Panc1 (cell line): ENCODE measurements at regions not wholly inside any gene's neighbourhood (a gene's known extent, or its start where the extent isn't known, plus 50 kb on each side); places are given as distances from the start of the nearest gene placed in this dataset.

Experiments used
- POLR2AphosphoS5 ChIP-seq: IDR thresholded peaks from 2 replicates; pipeline ENCODE4 v1.6.1; 2012; ENCODE audit warnings: mild to moderate bottlenecking, low read depth, low read length, moderate library complexity
- TCF7L2 ChIP-seq: IDR thresholded peaks from 2 replicates; pipeline ENCODE4 v1.6.1; 2011; ENCODE audit warnings: mild to moderate bottlenecking, low read depth, low read length, inconsistent platforms
- TF ChIP-seq, protein P1 (sequence below): fragments of 450-650 bp; IDR thresholded peaks from 2 replicates; pipeline ENCODE4 v1.5.1; 2017; ENCODE audit warnings: mild to moderate bottlenecking

DNA sequence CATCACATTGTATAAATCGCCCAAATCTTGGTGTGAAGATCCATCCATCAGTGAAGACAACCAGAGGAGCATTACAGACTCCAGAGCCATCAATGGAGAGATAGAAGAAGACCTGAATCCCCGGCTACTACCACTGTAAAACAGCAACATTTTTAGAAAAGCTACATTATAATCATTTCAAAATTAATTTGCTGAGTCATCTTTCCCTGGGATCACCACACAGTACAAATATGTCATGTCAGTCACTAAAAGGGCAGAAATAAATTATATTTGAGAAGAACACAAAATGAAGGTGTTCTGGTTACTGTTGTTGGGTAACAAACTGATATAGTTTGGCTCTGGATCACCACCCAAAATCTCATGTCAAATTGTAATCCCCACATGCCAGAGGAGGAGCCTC, 218.5 kb upstream of the STT3B start:
- TF ChIP-seq, protein P1, sequence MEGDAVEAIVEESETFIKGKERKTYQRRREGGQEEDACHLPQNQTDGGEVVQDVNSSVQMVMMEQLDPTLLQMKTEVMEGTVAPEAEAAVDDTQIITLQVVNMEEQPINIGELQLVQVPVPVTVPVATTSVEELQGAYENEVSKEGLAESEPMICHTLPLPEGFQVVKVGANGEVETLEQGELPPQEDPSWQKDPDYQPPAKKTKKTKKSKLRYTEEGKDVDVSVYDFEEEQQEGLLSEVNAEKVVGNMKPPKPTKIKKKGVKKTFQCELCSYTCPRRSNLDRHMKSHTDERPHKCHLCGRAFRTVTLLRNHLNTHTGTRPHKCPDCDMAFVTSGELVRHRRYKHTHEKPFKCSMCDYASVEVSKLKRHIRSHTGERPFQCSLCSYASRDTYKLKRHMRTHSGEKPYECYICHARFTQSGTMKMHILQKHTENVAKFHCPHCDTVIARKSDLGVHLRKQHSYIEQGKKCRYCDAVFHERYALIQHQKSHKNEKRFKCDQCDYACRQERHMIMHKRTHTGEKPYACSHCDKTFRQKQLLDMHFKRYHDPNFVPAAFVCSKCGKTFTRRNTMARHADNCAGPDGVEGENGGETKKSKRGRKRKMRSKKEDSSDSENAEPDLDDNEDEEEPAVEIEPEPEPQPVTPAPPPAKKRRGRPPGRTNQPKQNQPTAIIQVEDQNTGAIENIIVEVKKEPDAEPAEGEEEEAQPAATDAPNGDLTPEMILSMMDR = no peak
- TF ChIP-seq TCF7L2 (no peak), POLR2AphosphoS5 (no peak)
